ENCODE measurements at regions not wholly inside any gene's neighbourhood (a gene's known extent, or its start where the extent isn't known, plus 50 kb on each side); places are given as distances from the start of the nearest gene placed in this dataset.

DNA sequence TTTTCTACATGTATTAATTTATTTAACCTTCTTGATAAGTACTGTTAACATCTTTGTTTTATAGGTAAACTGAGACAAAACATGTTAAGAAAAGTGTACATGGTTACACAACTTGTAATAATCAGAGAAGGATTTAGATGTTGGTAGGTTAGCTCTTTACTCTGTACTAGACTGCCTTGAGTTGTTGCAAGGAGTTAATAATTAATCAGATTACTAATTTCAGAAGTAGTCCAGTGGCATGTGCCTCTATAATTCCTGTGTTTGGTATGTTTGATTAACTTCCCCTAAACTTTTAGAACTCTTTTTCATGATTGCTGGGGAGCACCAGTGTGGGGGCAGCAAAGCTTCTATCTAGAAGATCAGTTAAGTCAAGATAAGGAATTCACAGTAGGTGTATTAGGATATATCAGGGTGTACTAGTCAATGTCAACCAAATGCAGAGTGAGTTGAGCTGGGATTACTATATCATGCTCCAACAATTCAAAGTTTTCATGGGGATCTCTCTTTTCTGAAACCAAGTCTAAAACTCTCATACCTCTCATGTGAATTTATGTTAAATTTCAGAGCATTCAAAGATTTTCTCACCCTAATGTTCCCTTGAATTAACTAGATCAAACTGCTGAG lies 129.7 kb upstream of the AHI1 start:
- no peak for DNase-seq (ENCODE audit: extremely low spot score)
- TF ChIP-seq LEF1 (IDR thresholded peaks at IDR 0.05; ENCODE audit: borderline replicate concordance) (no peak), FOXM1 (IDR thresholded peaks at IDR 0.05; ENCODE audit: borderline replicate concordance) (no peak)
- POLR2A ChIA-PET: no interaction called here
- CTCF ChIA-PET: no interaction called here

DNA sequence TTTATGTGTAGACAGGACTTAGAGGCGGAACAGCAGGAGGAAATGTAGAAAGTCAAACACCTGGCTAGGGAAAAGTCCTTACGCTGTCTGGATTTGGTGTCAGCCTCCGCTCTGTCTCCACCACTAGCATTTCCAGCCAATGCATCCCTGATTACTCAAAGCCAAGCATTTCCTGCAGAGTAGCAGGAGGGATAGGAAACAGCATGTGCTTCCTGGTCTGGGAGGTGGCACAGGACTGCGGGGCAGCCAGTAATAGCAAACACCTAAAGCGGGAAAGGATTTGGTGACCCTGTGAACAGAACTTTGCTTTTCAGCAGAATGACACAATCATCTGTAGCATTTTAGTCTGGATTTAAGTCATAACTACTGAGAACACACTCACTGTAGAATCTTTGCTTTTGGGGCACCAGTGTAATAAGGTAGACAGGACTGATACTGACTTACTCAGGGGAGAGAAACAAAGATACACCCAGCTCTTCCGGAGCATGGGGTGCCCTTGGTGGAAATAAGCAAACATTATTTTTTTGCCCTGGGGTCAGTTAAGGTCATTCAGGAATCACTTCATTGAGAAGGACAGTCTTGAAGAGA lies 133.3 kb upstream of the AHI1 start:
- ChIA-PET CTCF (no interaction called here), POLR2A (no interaction called here)
- DNase-seq (ENCODE audit: extremely low spot score): no peak
- TF ChIP-seq BHLHE40 (IDR thresholded peaks at IDR 0.05; ENCODE audit: borderline replicate concordance): no peak
- TF ChIP-seq LEF1 (IDR thresholded peaks at IDR 0.05; ENCODE audit: borderline replicate concordance): no peak
- TF ChIP-seq TARDBP (IDR thresholded peaks at IDR 0.05): no peak
- no peak for TF ChIP-seq ZNF384 (IDR thresholded peaks at IDR 0.05)
- no peak for TF ChIP-seq FOXA1 (IDR thresholded peaks at IDR 0.05)
- TF ChIP-seq FOXK2 (IDR thresholded peaks at IDR 0.05): no peak
- no peak for TF ChIP-seq HDGF (IDR thresholded peaks at IDR 0.05; ENCODE audit: borderline replicate concordance)

DNA sequence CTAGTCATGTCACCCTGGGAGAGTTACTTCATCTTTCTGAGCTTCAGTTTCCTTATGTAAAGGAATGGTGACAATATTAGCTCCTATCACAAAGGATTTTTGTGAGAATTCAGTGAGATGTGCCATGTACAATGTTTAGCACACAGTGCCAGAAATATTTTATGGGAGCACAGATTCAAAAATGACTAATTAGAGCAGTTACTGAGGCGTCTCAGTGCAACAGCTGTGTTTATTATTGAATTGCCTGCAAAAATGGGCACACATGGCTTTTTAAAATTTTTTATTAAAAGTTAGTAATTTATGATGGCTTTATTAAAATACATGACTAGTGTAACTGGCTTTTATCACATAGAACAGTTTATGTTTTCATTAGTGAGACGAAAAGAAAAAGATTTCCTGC lies 134.3 kb upstream of the AHI1 start:
- no peak for DNase-seq (ENCODE audit: extremely low spot score)
- TF ChIP-seq LEF1 (IDR thresholded peaks at IDR 0.05; ENCODE audit: borderline replicate concordance) (no peak), FOXA1 (IDR thresholded peaks at IDR 0.05) (no peak), L3MBTL2 (conservative IDR thresholded peaks at IDR 0.05) (no peak)
- TF ChIP-seq, protein P1, sequence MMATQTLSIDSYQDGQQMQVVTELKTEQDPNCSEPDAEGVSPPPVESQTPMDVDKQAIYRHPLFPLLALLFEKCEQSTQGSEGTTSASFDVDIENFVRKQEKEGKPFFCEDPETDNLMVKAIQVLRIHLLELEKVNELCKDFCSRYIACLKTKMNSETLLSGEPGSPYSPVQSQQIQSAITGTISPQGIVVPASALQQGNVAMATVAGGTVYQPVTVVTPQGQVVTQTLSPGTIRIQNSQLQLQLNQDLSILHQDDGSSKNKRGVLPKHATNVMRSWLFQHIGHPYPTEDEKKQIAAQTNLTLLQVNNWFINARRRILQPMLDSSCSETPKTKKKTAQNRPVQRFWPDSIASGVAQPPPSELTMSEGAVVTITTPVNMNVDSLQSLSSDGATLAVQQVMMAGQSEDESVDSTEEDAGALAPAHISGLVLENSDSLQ (IDR thresholded peaks at IDR 0.05): no peak
- ChIA-PET POLR2A (no interaction called here), CTCF (no interaction called here)

DNA sequence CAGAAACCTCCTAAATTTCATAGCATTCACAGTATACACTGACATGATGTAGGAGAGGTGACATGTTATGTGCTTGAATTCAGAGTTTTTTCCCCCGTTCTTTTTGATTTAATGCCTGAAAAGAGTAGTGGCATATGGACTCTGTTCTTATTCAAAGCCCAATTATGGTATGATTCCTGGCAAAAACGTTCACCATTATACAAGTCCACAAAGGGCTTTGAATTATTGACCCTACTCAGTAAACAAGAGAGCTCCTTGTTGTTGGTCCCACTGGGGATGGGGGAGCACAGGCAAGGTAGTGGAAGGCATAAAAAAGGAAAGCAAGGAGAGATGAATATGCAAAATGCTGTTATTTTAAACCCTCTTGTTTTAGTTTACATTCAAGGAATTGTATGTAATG lies 136.0 kb upstream of the AHI1 start:
- no peak for DNase-seq (ENCODE audit: extremely low spot score)
- no peak for TF ChIP-seq FOXK2 (IDR thresholded peaks at IDR 0.05)
- TF ChIP-seq ARNT (IDR thresholded peaks at IDR 0.05): no peak
- no peak for TF ChIP-seq SP1 (IDR thresholded peaks at IDR 0.05)
- no peak for TF ChIP-seq CTBP1 (IDR thresholded peaks at IDR 0.05; ENCODE audit: borderline replicate concordance)
- TF ChIP-seq FOXM1 (IDR thresholded peaks at IDR 0.05; ENCODE audit: borderline replicate concordance): no peak
- TF ChIP-seq TARDBP (IDR thresholded peaks at IDR 0.05): no peak
- no peak for TF ChIP-seq L3MBTL2 (conservative IDR thresholded peaks at IDR 0.05)
- no peak for TF ChIP-seq BHLHE40 (IDR thresholded peaks at IDR 0.05; ENCODE audit: borderline replicate concordance)
- no peak for TF ChIP-seq NFRKB (IDR thresholded peaks at IDR 0.05)
- TF ChIP-seq, protein P1 (IDR thresholded peaks at IDR 0.05): no peak
- no peak for TF ChIP-seq ELF4 (IDR thresholded peaks at IDR 0.05)
- no peak for TF ChIP-seq FOXA1 (IDR thresholded peaks at IDR 0.05)
- no peak for TF ChIP-seq SUZ12 (IDR thresholded peaks at IDR 0.05)
- ChIA-PET POLR2A (no interaction called here), CTCF (no interaction called here)

DNA sequence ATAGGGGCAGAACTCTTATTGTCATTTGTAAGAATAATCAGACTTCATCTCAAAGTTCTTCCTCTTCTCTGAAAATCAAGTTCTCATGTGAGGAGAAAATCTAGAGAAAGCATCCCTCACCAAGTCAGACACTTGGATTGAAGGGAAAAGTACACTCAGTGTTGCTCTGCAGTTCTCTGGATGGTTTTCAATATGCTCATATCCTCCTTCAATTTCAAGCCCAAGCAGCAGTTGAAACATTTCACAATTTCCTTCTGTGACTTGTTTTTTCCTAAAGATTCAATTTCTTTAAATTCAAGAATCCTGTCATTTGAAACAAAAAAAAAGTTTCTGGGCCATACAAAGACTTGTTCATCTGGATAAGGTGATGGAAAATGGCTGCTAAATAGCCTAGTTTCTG lies 140.2 kb upstream of the AHI1 start:
- ChIA-PET CTCF (no interaction called here), POLR2A (no interaction called here)
- no peak for DNase-seq (ENCODE audit: extremely low spot score)
- TF ChIP-seq NFRKB (IDR thresholded peaks at IDR 0.05) (no peak), ZNF384 (IDR thresholded peaks at IDR 0.05) (no peak), SP1 (IDR thresholded peaks at IDR 0.05) (no peak), LEF1 (IDR thresholded peaks at IDR 0.05; ENCODE audit: borderline replicate concordance) (no peak), FOXA1 (IDR thresholded peaks at IDR 0.05) (no peak), L3MBTL2 (conservative IDR thresholded peaks at IDR 0.05) (no peak)
- TF ChIP-seq, protein P1 (IDR thresholded peaks at IDR 0.05): no peak

DNA sequence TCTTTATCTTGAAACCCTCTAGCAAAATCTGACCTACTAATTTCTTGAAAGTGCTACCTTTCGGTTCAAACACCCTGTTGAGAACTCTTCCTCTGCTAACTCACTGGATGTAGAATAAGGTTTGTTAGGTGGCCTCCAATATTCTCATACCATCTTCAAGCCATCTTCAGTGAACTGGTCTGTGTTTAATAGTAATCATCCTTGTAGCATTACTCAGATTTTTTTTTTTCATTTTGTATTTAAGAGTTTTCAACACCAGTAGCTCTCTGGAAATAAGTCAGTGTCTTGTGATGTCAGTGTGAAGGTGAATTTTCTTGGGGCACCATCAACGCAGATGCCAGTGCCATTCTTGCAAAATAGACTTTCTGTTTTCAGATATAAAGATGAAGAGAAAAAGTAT lies 140.6 kb upstream of the AHI1 start:
- CTCF ChIA-PET: no interaction called here
- no peak for DNase-seq (ENCODE audit: extremely low spot score)
- TF ChIP-seq BHLHE40 (IDR thresholded peaks at IDR 0.05; ENCODE audit: borderline replicate concordance) (no peak), FOXM1 (IDR thresholded peaks at IDR 0.05; ENCODE audit: borderline replicate concordance) (no peak), L3MBTL2 (conservative IDR thresholded peaks at IDR 0.05) (no peak), FOXK2 (IDR thresholded peaks at IDR 0.05) (no peak), FOXA1 (IDR thresholded peaks at IDR 0.05) (no peak), SP1 (IDR thresholded peaks at IDR 0.05) (no peak), ZNF384 (IDR thresholded peaks at IDR 0.05) (no peak), ARNT (IDR thresholded peaks at IDR 0.05) (no peak), ELF4 (IDR thresholded peaks at IDR 0.05) (no peak)
- POLR2A ChIA-PET: no interaction called here

DNA sequence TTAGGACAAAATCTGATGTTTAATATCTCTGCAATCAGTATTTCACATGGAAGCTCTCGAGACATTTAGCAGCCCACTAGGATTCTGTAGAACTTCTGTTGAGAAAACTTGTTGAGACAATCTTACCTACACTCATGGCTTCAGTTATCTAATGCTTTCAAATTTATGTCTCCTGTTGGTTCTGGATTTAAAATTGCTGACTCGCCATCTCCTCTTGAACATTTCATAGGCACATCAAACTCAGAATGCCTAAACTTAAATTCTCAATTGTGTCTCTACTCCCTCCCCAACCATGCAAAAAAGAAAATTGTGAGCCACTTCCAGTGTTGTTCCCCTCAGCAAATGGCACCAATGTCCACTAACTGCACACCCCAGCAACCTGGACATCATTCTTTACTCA lies 142.5 kb upstream of the AHI1 start:
- DNase-seq (ENCODE audit: extremely low spot score): no peak
- ChIA-PET POLR2A (no interaction called here), CTCF (no interaction called here)
- no peak for TF ChIP-seq L3MBTL2 (conservative IDR thresholded peaks at IDR 0.05)
- no peak for TF ChIP-seq BHLHE40 (IDR thresholded peaks at IDR 0.05; ENCODE audit: borderline replicate concordance)
- TF ChIP-seq TARDBP (IDR thresholded peaks at IDR 0.05): no peak
- TF ChIP-seq ARNT (IDR thresholded peaks at IDR 0.05): no peak
- TF ChIP-seq, protein P1 (IDR thresholded peaks at IDR 0.05): no peak
- TF ChIP-seq FOXK2 (IDR thresholded peaks at IDR 0.05): no peak
- TF ChIP-seq HDGF (IDR thresholded peaks at IDR 0.05; ENCODE audit: borderline replicate concordance): no peak
- TF ChIP-seq FOXA1 (IDR thresholded peaks at IDR 0.05): no peak
- no peak for TF ChIP-seq SP1 (IDR thresholded peaks at IDR 0.05)
- TF ChIP-seq ZNF384 (IDR thresholded peaks at IDR 0.05): no peak
- no peak for TF ChIP-seq LEF1 (IDR thresholded peaks at IDR 0.05; ENCODE audit: borderline replicate concordance)
- TF ChIP-seq SUZ12 (IDR thresholded peaks at IDR 0.05): no peak
- TF ChIP-seq NFRKB (IDR thresholded peaks at IDR 0.05): no peak
- TF ChIP-seq ELF4 (IDR thresholded peaks at IDR 0.05): no peak
- no peak for TF ChIP-seq FOXM1 (IDR thresholded peaks at IDR 0.05; ENCODE audit: borderline replicate concordance)

Data from HEK293T (cell line).